ENCODE measurements at regions not wholly inside any gene's neighbourhood (a gene's known extent, or its start where the extent isn't known, plus 50 kb on each side); places are given as distances from the start of the nearest gene placed in this dataset.

GRCh38 chr2:751474-751873 is 74.3 kb upstream of the TMEM18 start:
- TF ChIP-seq CTCF (IDR thresholded peaks at IDR 0.05) (no peak), POLR2A (IDR thresholded peaks at IDR 0.05) (no peak), EP300 (IDR thresholded peaks at IDR 0.05) (no peak)
